Left cardiac atrium (tissue), 4 donors: ENCODE measurements at regions not wholly inside any gene's neighbourhood (a gene's known extent, or its start where the extent isn't known, plus 50 kb on each side); places are given as distances from the start of the nearest gene placed in this dataset.

ENCODE experiments used
- ATAC-seq, 2 donors: fragments of 200-7000 bp; cut with Tn5 transposase; one replicate each; pipeline ENCODE4 v1.9.1; 2020; ENCODE audit warnings: mild to moderate bottlenecking in 2 of 2, moderate library complexity in 2 of 2
- DNase-seq: peaks from one replicate; pipeline ENCODE4 v3.0.0-alpha.2; 2020
- intact Hi-C, 2 donors: fragments of 100-400 bp; cut with DNase I; formaldehyde crosslinking; loops; one replicate each; pipeline versions ENCODE4 v1.14.1 to v1.15.1; 2022 to 2023
- donor health status: DM: no; HTN: yes; CAD: no.
- donor health status: DM: no; HTN: yes; CAD: no; lungs with severe emphysema.
- donor health status: DM: yes; HTN: yes; CAD: no.
- donor health status: Dilated cardiomyopathy.

DNA sequence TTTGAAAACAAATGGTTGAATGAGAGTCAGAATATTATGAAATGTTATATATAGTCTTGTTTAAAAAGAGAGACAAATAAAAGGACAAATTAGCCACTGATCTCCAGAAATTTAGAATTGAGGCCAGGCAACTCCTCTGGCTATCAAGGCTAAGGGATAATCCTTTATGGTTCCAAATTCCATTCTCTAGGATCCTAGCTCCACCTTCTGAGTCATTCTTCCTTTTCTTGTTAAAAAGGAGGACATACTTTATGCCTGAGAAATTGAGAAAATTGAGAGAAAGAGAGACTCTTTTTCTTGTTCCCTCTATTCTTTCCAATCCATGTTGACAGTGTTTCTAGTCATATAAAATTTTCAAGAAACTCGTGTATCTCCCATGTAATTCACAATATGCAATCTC is 1299.5 kb downstream of the FSTL5 start:
- ATAC-seq (no peak), DNase-seq (no peak)
- intact Hi-C loops, result no loop called here

DNA sequence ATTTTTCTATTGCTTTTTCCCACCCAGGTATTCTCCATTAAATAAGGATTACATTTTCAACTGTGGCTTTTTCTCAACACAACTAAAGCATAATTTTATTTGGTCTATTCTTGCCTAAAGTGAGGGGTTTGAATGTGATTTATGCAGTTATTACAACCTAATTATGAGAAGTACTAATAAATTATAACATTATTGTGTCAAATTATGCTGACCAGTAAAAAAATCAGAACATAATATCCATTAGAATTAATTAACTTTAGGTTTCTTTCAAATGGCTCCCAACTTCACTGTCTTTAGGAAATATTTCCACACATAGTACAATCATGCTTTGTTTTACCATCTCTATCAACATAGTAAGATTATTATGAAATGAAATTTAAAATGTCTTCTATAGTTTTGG is 1293.9 kb downstream of the FSTL5 start:
- intact Hi-C loops, result no loop called here
- ATAC-seq (no peak), DNase-seq (no peak)

DNA sequence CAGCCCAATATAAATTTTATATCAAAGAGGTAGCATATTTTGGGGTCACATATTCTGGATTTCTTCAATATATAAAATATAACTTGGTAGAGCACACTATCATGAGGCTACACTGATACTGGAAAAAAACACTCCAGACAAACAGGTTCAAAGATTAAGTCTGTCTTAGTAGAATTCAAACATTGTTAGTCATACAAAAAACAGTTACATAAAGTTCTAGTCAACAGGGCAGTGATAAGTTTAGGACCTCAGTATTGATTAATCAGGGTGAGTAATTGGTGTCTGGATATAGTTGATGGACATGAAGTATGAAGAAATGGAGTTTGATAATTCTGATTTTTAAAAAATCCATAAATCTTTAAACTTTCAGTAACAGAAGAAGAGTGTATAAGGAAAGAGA is 1291.3 kb downstream of the FSTL5 start:
- ATAC-seq, result no peak
- intact Hi-C loops, result no loop called here
- DNase-seq, result no peak

DNA sequence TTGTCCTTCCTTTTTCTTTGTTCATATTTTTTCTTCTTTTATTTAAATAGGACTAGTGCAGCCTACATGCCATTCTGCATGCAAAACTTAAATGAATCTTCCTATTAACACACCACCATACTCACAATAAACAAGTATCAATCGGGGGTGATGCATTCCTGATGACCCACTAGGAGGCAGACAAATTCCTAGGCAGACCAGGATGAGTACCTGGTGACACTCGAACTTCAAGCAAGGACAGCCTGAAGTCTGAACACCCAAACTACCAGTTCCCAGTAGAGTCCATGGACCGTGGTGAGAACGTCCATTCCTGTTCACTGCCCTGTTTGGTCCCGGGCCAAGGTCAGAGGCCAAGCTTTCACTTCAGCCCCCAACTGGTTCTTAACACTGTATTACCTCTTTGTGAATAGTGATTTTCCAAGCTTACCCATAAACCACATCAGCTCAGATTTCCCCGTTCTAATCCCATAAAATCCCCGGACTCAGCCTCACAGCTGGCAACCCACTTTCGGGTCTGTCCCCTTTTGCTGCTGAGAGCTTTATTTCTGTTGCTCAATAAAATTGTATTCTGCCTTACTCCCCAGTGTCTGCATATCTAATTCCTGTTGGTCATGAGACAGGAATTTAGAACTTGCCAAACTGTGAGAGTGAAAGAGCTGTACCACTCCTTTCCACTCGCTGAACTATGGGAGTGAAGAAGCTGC is 1286.6 kb downstream of the FSTL5 start:
- ATAC-seq (no peak), DNase-seq (no peak)
- intact Hi-C loops, result no loop called here

DNA sequence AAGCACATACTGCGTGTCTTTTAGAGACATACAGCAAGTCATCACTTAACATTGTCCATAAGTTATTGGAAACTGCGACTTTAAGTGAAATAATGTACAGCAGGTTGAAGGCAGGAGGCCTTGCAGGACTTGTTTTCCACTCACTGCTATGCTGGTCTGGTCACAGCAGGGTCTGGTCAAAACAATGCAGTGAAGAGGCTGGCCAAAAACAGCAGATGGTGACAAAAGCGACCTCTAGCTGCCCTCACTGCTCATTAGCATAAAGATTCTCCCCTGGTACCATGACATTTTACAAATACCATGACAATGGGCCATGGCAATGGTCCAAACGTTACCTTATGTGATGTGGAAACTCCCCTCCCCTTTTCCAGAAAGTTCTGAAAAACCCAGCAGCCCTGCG is 1283.6 kb downstream of the FSTL5 start:
- DNase-seq (no peak), ATAC-seq (no peak)
- intact Hi-C loops, result no loop called here

DNA sequence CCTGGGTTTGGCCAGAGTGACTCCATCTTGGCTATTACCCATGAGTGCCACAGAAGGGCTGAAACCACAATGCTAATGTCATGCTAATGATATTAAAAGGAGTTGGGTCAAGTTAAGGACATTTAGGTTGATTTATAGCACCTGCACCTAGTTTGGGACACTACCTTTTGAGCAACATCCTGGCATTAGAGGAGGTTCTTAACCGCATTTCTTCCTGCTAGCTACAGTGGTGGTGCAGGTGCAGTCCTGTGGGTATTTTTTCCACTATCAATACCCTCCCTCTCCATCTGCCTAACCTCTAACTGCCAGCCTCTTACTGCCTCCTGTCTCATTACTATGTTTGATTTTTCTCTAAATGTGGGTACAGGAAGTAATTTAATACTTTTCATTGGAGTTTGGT is 1276.1 kb downstream of the FSTL5 start:
- no peak for DNase-seq
- no peak for ATAC-seq
- intact Hi-C loops, result no loop called here

DNA sequence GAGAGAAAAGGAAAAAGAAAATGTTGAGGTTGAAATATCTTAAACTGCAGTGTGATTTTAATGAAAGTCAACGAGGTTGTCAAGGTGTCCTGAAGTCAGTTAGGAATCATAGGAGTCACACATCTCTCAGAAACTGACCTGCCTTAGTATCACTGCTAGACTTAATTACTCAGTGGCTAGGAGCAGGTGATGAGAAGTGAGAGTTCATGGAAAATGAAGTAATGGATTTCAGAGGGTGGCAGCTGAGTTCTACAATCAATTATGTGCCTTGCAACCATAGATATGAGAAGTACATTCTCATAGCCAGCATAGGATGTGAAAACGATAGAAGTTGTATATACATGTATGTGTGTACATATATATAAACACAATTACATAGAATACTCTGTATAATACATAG is 1269.7 kb downstream of the FSTL5 start:
- no peak for ATAC-seq
- intact Hi-C loops, result no loop called here
- no peak for DNase-seq

DNA sequence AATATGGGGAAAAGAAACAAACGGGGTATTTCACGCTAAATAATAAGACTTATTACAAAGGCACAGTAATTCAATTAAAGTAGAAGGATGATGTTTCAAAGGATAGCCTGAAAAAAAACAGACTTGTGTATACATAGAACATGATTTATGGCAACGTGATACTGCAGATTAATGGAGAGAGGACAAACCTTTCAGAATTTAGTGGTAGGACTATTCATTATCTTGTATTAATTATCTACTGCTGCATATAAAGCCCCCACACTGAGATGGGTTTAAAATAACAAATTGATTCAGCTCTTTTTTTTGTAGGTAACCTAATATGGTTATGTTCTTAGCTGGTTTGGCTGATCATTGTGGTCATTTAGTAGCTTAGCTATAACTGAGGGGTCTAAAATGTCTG is 1269.0 kb downstream of the FSTL5 start:
- no peak for DNase-seq
- intact Hi-C loops, result no loop called here
- ATAC-seq, result no peak

DNA sequence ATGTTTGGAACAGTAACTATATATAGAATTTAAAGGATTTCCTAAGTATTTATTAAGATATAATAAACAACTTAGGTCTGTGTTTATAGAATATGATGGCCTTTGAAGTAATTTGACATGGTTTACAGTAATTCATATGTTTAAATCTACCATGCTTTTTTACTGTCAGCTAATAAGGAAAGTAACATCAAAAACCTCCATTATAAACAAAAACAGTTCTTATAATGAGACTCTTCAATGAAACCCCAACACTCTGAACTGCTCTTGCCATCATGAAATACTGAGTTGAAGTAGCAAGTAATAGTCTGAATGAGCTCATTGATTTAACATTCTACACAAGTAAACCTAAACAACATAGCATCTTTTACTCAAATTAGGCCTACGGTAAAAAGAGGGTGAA is 1236.5 kb downstream of the FSTL5 start:
- intact Hi-C loops, result no loop called here
- ATAC-seq (no peak), DNase-seq (no peak)

DNA sequence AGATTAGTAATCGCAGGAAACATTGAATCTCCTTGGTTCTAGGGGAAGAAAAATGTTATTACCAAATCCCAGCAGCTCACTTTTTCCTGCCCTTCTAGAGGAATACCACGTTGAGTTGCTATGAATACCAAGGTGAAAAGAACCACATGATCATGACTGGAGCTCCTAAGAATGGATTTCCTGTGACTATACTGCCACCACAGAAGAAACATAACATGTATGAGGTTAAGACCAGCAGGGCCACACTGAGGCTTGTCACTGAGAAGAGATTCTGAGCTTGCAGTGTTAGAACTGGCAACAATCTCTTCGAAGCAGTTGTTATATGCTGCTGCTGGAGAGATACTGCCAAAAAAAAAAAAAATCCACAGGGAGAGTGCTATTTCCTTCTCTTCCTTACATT is 1235.3 kb downstream of the FSTL5 start:
- intact Hi-C loops, result no loop called here
- no peak for DNase-seq
- no peak for ATAC-seq

DNA sequence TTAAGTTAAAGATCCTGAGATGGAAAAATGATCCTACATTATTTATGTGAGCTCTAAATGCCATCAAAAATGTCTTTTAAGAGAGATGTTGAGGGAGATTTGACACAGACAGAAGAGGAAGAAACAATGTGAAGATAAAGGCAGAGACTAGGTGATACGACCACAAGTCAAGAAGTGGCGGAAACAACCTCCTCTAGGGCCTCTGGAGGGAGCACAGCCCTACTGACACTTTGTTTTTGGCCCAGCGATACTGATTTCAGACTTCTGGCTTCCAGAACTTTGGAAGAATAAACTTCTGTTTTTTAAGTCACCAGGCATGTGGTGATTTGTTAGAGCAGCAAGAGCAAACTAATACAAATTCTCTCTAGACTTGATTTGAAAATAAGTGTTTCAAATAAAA is 1216.1 kb downstream of the FSTL5 start:
- ATAC-seq (no peak), DNase-seq (no peak)
- intact Hi-C loops, result no loop called here

DNA sequence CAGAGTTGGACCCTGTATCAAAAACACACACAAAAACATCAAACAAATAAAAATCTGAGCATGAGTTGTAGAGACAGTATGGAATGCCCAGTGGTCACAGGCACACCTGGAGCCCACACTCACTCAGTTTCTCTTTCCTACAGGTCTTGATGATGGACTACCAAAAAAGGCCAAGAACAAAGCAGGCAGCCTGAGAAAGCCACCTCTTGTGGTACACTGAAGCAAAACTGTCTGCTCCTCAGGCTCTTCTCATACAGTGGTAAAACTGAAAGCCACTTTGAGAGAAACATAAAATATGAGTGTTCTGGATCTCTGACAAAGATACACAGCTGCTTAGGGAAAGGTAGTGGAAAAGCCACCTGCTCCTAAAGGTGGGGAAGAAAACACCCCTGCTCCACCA is 1206.9 kb downstream of the FSTL5 start:
- intact Hi-C loops, result no loop called here
- DNase-seq (no peak), ATAC-seq (no peak)

DNA sequence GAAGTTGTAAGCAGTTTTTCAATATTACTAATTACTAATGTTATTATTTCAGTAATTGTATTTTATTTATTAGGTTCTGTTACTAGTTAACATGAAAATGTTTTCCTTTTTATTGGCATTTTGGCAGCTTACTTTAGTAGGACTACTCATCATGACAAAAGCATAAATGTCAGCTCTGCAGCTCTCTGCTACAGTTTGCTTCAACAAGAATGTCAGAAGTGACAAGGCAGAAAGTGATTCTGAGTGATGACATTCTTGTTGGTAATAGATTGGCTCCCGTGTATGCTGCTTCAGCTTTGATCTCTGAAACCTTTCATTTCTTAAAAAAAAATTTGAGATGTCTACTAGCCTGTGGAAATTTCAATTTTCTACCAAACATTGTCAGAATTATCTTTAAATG is 1193.9 kb downstream of the FSTL5 start:
- ATAC-seq, result no peak
- no peak for DNase-seq
- intact Hi-C loops, result no loop called here

DNA sequence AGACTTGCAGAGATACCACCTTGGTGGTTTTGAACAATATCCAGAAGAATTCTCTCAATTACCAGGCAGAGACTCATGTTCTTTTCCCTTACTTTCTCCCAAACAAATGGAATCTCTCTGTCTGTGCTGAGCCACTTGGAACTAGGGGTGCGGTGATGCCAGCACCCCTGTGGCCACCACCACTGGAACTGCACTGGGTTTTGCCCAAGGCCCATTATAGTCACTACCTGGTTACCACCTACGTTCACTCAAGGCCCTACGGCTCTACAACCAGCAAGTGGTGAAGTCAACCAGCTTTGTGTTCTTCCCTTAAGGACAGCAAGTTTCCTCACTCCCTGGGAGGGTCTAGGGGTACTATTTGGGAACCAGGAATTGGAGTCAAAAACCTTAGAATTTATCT is 1183.7 kb downstream of the FSTL5 start:
- no peak for ATAC-seq
- intact Hi-C loops, result no loop called here
- DNase-seq, result no peak

DNA sequence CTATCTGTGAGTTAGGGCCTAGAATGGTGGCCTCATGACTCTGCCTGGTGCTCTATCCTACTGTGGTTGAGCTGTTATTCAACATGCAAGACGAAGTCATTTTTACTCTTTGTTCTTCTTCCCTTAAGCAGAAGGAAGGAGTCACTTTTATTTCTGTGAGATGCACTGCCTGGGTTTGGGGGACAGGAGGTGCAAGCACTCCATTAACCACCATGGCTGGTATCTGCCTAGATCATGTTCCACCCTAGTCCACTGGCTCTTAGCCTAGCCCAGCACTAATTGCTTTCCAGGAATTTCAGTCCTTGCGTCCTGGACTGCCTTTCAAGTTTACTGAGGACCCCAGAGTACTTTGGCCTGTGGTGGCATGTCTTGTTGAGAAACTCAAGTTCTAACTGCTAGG is 1182.7 kb downstream of the FSTL5 start:
- no peak for DNase-seq
- intact Hi-C loops, result no loop called here
- no peak for ATAC-seq

DNA sequence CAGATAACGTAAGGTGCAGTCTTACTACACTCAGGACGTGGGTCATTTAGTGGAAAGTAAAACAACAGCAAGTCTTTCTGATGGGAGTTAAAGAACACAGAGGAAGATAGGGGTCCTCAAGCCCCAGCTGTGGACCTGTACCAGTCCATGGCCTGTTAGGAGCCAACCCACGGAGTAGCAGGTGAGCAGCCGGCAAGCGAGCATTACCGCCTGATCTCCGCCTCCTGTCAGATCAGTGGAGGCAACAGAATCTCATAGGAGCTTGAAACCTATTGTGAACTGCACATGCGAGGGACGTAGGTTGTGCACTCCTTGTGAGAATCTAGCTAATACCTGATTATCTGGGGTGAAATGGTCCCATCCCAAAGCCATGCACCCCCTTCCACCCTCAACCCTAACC is 1180.8 kb downstream of the FSTL5 start:
- no peak for DNase-seq
- ATAC-seq, result no peak
- intact Hi-C loops, result no loop called here

DNA sequence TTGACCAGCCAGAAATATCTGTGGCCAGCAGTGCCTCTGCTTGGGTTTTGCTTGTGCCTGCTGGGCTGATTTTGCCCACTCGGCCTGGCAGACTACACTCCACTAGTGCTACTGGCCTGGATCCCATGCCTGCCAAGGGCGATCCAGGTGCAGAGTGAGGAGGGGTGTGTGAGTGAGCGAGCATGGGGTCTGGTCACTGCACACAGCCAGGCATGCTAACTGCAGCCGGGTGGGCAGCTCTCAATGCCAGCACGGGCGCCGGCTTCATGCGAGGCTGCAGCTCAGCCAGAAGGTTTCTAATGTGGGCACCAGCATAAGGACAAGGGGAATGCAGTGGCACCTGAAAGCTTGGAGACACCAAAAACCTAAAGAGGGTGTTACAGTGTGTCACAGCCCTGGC is 1161.4 kb downstream of the FSTL5 start:
- DNase-seq (no peak), ATAC-seq (no peak)
- intact Hi-C loops, result no loop called here

DNA sequence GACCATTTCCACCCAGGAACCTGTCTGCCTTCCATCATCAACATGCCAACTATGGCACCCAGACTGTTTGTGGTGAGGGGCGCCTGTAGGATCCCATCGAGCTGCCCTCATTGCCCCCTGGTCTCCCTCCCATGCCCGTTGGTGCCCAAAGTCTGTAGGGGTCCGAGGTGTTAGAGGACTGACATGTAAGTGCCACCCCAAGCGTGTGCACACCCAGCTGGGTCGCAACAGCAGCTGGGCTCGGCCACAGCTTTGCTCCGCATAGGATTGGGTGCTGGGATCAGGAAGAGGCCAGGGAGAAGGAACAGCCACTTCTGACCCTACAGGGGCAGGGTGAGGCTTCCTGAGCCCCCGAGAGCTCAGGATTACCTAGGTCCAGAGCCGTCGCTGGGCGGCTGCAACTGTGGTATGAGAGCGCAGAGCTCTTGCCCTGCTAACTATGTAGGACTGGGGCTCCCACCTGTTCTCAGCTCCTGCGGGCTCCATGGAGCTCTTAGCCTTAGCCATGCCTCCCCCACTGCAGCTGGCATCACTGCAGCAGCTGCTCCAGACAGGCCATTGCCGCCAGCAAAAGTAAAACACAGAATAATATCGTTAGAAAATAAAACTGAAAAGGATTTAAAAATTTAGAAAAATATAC is 1160.3 kb downstream of the FSTL5 start:
- DNase-seq (no peak), ATAC-seq (no peak)
- intact Hi-C loops, result no loop called here

DNA sequence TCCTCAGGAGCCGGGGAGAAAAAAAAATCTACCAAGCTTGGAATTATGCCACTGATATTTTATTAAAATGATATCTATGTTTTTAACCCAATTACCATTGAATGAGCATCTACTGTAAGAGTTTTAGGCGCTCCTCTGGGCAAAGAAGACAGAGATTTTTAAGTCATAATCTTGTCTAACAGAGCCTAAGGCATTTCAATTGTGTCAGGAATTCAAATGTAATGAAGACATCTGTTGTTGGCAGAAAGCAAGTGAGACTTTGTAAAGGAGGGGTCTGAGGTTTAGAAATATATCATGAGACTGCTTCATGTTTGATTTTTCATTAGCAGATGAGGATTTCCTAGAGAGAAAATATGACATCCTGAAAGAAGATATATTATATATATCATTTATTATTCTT is 1158.1 kb downstream of the FSTL5 start:
- DNase-seq (no peak), ATAC-seq (no peak)
- intact Hi-C loops, result no loop called here

DNA sequence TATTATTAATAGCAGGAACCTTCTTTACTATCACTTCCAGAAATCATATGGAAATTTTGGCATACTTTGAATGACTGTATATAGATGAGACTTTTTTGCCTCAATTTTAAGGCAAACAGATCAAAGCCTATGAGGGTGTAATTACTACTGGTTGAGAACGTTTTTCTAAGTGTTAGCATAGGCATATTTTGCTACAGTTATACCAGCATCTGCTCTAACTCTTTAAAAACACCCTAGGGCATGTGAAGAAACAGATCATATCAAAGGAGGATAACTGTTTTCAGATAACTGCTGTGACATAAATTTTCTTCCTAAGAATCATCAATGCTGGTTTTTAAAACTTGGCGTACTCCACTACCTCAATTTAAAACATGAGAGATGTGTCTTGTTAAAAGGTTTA is 1155.3 kb downstream of the FSTL5 start:
- DNase-seq (no peak), ATAC-seq (no peak)
- intact Hi-C loops, result no loop called here

DNA sequence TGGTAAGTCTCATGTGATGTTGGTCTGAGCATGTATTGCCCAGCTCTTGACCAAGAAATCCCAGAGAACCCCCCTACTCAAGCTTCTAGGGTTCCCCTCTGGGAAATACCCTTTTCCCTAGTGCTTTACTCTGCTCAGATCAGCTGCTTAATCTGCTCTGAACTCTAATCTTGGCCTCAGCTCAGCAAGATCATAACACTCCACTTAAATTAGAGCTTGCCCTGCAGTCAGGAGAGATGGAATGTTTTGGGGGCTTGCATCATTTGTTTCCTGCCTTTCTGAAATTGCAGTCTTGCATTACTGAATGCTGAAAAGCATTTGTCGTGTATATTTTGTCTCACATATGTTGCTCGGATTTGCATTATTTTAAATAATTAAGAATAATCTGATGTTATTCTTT is 1153.6 kb downstream of the FSTL5 start:
- DNase-seq (no peak), ATAC-seq (no peak)
- intact Hi-C loops, result no loop called here
